ENCODE measurements at regions not wholly inside any gene's neighbourhood (a gene's known extent, or its start where the extent isn't known, plus 50 kb on each side); places are given as distances from the start of the nearest gene placed in this dataset.
"Not testable (repeated sequence)": the region's sequence is repeated elsewhere in the genome, so short reads cannot be mapped to it uniquely, and the experiment has no call there.

DNA sequence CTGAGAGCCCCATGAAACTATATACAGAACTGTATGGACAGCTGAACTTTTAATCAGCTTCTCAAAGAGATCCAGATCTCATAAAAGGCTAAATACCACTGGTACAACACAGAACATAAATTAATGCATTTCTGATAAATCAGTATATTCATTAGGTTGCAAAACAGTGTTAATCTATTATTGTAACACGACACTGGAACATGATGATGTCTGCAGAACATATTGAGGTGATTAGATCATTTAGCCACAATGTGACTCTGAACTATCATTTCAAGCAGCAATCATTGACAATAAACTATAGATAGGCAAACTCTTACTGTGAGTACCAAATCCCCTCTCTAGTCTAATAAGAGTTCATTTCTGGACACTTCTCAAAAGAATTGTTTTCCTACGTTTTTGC, 50.3 kb downstream of the GASK1B start:
- Mint-ChIP-seq H3K4me1 (no peaks in the 10 kb centered on the region), H3K9me3 (no peaks in the 10 kb centered on the region), H3K36me3 (ENCODE audit: low read depth) (no peaks in the 10 kb centered on the region), H3K27ac (no peak overlapping the region), H3K4me3 (no peak overlapping the region), H3K27me3 (no peaks in the 10 kb centered on the region)
- DNase-seq: no peak
- ChIA-PET CTCF (no interaction called here), POLR2A (no interaction called here)

DNA sequence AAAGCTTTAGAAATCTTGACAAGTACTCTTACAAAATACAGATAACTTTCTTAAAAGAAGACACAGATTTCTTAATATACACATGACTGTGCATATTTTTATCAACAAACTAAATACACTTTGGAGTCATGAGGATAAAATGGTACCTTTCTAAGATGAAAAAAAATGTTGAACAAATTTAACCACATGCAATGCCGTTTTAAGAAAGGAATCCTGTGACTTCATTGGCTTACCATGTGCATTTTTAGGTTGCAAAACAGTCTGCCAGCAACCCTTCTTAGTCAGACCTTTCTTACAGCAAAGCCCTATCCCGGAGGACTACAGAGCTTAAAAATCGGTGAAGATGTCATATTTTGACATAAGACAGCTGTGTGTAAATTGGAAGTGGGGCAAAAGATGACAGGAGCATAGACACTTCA, 51.7 kb downstream of the GASK1B start:
- Mint-ChIP-seq H3K4me3 (no peak overlapping the region), H3K4me1 (no peaks in the 10 kb centered on the region), H3K27me3 (no peaks in the 10 kb centered on the region), H3K27ac (no peak overlapping the region), H3K9me3 (no peaks in the 10 kb centered on the region), H3K36me3 (ENCODE audit: low read depth) (no peaks in the 10 kb centered on the region)
- DNase-seq: no peak
- ChIA-PET POLR2A (no interaction called here), CTCF (no interaction called here)

DNA sequence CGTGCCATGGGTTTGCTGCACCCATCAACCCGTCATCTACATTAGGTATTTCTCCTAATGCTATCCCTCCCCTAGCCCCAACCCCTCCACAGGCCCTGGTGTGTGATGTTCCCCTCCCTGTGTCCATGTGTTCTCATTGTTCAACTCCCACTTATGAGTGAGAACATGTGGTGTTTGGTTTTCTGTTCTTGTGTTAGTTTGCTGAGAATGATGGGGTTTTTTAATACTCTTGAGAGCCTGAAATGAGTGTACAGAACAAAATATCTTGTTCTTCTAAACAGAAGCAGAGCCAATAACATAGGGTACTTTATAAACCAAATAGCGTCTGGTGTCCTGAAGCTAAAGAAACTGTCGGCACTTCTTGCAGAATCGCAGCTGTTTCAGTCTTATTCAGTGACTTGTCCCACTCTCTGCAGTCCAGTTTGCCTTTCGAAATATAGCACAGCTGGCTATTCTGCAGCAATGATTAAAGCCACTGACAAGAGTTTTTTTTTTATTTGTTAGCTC, 52.1 kb downstream of the GASK1B start:
- H3K4me1 Mint-ChIP-seq; H3K27ac Mint-ChIP-seq; H3K27me3 Mint-ChIP-seq; H3K4me3 Mint-ChIP-seq; H3K9me3 Mint-ChIP-seq; DNase-seq; H3K36me3 Mint-ChIP-seq (ENCODE audit: low read depth); POLR2A ChIA-PET; CTCF ChIA-PET: not testable (repeated sequence)

DNA sequence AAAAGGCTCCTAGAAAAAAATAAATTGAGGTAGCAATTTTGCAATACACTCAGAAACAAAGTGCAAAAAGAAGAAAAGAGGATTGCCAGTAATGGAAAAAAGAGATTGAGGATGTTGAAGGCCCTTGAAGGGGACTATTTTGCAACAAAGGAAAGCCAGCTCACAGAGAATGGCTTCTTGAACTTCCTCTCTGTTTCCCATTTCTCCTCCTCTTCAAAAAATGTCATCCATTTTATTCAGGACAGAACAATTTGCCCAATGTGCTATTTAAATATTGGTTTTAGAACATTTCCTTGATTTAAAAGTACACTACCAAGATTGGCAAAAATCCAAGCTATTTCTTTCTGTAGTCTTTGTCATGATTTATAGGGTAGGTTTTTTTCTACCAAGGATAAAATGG, 60.2 kb downstream of the GASK1B start:
- Mint-ChIP-seq H3K27me3 (no peaks in the 10 kb centered on the region), H3K9me3 (no peaks in the 10 kb centered on the region), H3K4me1 (no peaks in the 10 kb centered on the region), H3K27ac (no peak overlapping the region), H3K36me3 (ENCODE audit: low read depth) (no peaks in the 10 kb centered on the region), H3K4me3 (no peak overlapping the region)
- ChIA-PET POLR2A (no interaction called here), CTCF (no interaction called here)
- no peak for DNase-seq

DNA sequence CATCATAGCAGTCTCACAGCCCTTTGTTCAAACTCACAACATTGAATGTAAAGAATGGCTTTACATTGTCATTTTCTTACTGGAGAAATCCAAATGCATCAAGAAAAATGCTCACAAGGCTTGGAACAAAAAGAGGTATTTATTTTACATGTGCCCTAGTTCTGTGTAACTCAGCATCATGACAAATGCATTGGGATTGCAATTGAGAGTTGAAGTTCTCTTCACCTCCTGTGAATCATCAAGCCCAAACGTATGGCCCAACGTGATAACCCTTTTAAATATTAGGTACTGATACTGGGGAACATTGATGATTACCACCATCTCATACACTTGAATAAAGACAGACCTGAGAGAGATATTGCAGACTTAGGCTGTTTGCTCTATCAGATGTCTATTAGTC, 61.6 kb downstream of the GASK1B start:
- H3K4me1 Mint-ChIP-seq: no peaks in the 10 kb centered on the region
- H3K27ac Mint-ChIP-seq: no peak overlapping the region
- DNase-seq: no peak
- no peaks in the 10 kb centered on the region for H3K36me3 Mint-ChIP-seq (ENCODE audit: low read depth)
- H3K4me3 Mint-ChIP-seq: no peak overlapping the region
- no peaks in the 10 kb centered on the region for H3K9me3 Mint-ChIP-seq
- CTCF ChIA-PET: no interaction called here
- POLR2A ChIA-PET: no interaction called here
- no peaks in the 10 kb centered on the region for H3K27me3 Mint-ChIP-seq

DNA sequence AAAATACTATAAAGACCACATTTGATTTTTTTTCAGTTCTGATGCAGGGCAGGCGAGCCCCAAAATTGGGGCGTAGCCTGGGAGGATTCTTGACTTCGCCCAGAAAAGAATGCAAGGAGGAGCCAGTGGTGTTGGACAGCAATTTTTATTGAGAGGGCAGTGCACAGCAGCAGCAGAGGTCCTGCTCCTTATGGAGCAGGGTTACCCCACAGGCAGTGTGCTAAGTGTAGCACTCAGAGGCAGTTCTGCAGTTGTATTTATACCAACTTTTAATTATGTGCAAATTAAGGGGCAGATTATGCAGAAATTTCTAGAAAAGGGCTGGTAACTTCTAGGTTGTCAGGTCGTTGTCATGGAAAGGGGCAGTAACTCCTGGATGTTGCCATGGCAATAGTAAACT, 69.9 kb downstream of the GASK1B start:
- Mint-ChIP-seq H3K36me3 (ENCODE audit: low read depth) (no peaks in the 10 kb centered on the region), H3K4me1 (no peaks in the 10 kb centered on the region), H3K27me3 (no peaks in the 10 kb centered on the region), H3K9me3 (no peaks in the 10 kb centered on the region), H3K27ac (no peak overlapping the region), H3K4me3 (no peak overlapping the region)
- ChIA-PET CTCF (no interaction called here), POLR2A (no interaction called here)
- DNase-seq: no peak

DNA sequence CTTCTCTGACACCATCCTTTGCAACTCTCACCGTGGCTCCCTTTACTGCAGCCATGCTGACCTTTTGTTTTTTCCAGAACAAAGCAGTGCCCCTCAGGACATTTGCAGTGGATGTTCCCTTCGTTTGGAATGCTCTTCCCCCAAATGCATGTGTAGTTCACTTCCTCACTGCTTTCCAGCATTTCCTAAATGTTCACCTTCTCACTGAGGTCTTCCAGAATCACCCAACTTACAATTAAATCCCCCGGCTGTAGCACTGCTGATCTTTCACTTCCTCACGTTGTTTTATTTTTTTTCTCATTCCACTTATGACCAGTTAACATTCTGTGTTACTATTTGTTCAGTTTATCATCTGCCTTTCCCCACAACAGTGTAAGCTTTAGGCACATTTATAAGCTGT, 73.1 kb downstream of the GASK1B start:
- ChIA-PET POLR2A (no interaction called here), CTCF (no interaction called here)
- H3K9me3 Mint-ChIP-seq: no peaks in the 10 kb centered on the region

DNA sequence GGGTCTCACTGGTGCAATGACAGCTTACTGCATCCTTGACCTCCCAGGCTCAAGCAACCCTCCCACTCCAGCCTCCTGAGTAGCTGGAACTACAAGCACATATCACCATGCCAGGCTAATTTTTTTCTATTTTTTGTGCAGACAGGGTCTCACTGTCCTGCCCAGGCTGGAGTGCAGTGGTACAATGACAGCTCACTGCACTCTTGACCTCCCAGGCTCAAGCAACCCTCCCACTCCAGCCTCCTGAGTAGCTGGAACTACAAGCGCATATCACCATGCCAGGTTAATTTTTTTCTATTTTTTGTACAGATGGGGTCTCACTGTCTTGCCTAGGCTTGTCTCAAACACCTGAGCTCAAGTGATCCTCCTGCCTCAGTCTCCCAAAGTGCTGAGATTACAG, 74.0 kb downstream of the GASK1B start:
- Mint-ChIP-seq H3K4me1 (no peaks in the 10 kb centered on the region), H3K27me3 (no peaks in the 10 kb centered on the region), H3K4me3 (no peak overlapping the region), H3K27ac (no peak overlapping the region), H3K9me3 (no peaks in the 10 kb centered on the region), H3K36me3 (ENCODE audit: low read depth) (no peaks in the 10 kb centered on the region)
- POLR2A ChIA-PET: no interaction called here
- CTCF ChIA-PET: no interaction called here
- DNase-seq: no peak

More for the DNA sequence above, 73.1 kb downstream of the GASK1B start:
- no peak overlapping the region for H3K4me3 Mint-ChIP-seq
- no peaks in the 10 kb centered on the region for H3K27me3 Mint-ChIP-seq
- H3K36me3 Mint-ChIP-seq (ENCODE audit: low read depth): no peaks in the 10 kb centered on the region
- H3K4me1 Mint-ChIP-seq: no peaks in the 10 kb centered on the region
- no peak overlapping the region for H3K27ac Mint-ChIP-seq
- DNase-seq: no peak

DNA sequence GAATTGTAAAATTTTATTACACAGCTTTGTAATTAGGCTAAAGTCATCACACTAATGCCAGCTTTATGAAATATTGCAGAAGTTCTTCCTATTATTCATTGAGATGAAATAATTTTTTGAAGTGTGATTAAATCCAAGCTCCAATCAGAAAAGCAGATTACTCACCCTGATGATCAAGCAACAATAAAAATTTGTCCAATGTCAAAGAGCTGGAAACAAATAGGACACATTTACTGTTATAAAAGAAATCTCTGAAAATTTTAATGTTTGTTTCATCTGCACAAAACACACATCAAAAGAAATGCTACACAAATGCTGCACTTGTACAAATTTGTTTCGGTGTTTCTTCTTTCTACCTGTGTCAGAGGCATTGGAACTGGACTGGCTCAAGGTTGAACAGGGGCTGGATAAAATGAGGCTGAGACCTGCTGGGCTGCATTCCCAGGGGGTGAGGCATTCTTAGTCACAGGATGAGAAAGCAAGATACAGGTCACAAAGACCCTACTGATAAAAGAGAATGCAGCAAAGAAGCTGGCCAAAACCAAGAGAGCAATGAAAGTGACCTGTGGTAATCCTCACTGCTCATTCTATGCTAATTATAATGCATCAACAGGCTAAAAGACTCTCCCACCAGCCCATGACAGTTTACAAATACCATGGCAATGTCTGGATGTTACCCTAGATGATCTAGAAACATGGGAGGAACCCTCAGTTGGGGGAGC, 78.3 kb downstream of the GASK1B start:
- CTCF ChIA-PET: no interaction called here
- Mint-ChIP-seq H3K4me3 (no peak overlapping the region), H3K27me3 (no peaks in the 10 kb centered on the region), H3K4me1 (no peaks in the 10 kb centered on the region), H3K27ac (no peak overlapping the region), H3K9me3 (peaks cover 3% of the 10 kb centered on the region), H3K36me3 (ENCODE audit: low read depth) (no peaks in the 10 kb centered on the region)
- POLR2A ChIA-PET: no interaction called here
- no peak for DNase-seq

DNA sequence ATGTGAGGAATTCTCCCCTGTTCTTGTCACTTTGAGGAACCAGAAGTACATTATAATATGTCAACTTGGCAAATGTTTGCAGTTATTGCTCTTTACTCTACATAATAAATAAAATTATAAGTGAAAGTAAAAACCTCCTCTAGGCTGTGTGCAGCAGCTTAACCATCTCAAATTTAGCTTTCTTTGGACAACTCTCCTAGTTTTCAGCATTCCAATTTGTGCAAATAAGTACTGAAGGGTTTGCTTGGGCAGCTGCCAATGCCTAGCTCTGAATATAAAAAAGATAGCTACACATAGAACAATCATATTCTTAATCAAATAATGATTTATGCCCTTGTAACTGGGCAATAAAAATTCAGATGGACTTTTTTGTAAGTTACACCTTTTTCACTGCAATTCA, 82.5 kb downstream of the GASK1B start:
- no peak overlapping the region for H3K27ac Mint-ChIP-seq
- H3K36me3 Mint-ChIP-seq (ENCODE audit: low read depth): no peaks in the 10 kb centered on the region
- no peaks in the 10 kb centered on the region for H3K27me3 Mint-ChIP-seq
- H3K4me1 Mint-ChIP-seq: no peaks in the 10 kb centered on the region
- H3K9me3 Mint-ChIP-seq: peaks cover 3% of the 10 kb centered on the region
- CTCF ChIA-PET: no interaction called here
- no peak for DNase-seq
- H3K4me3 Mint-ChIP-seq: no peak overlapping the region
- POLR2A ChIA-PET: no interaction called here

DNA sequence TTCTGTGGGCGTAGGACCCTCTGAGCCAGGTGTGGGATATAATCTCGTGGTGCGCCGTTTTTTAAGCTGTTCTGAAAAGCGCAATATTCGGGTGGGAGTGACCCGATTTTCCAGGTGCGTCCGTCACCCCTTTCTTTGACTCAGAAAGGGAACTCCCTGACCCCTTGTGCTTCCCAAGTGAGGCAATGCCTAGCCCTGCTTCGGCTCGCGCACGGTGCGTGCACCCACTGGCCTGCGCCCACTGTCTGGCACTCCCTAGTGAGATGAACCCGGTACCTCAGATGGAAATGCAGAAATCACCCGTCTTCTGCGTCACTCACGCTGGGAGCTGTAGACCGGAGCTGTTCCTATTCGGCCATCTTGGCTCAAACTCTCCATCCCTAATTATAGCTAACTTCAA, 82.9 kb downstream of the GASK1B start:
- H3K27me3 Mint-ChIP-seq; H3K4me3 Mint-ChIP-seq; H3K4me1 Mint-ChIP-seq; DNase-seq; POLR2A ChIA-PET; H3K27ac Mint-ChIP-seq; H3K36me3 Mint-ChIP-seq (ENCODE audit: low read depth); CTCF ChIA-PET; H3K9me3 Mint-ChIP-seq: not testable (repeated sequence)

DNA sequence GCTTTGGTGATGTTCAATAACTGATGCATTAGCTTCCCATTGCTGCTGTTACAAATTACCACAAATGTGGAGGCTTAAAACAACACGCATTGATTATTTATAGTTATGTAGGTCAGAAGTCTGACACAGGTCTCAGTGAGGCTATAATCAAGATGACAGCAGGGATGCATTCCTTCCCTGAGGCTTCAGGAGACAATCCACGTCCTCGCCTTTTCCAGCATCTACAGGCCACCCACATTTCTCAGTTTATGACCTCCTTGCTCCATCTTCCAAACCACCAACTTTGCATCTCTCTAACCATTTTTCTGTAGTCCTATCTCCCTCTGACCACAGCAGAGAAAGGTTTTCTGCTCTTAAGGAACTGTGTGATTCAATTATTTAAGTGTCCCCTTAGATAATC, 92.5 kb downstream of the GASK1B start:
- no peak overlapping the region for H3K27ac Mint-ChIP-seq
- ChIA-PET POLR2A (no interaction called here), CTCF (no interaction called here)
- H3K9me3 Mint-ChIP-seq: no peaks in the 10 kb centered on the region
- no peak for DNase-seq
- no peak overlapping the region for H3K4me3 Mint-ChIP-seq
- H3K27me3 Mint-ChIP-seq: no peaks in the 10 kb centered on the region
- no peaks in the 10 kb centered on the region for H3K4me1 Mint-ChIP-seq
- H3K36me3 Mint-ChIP-seq (ENCODE audit: low read depth): no peaks in the 10 kb centered on the region

DNA sequence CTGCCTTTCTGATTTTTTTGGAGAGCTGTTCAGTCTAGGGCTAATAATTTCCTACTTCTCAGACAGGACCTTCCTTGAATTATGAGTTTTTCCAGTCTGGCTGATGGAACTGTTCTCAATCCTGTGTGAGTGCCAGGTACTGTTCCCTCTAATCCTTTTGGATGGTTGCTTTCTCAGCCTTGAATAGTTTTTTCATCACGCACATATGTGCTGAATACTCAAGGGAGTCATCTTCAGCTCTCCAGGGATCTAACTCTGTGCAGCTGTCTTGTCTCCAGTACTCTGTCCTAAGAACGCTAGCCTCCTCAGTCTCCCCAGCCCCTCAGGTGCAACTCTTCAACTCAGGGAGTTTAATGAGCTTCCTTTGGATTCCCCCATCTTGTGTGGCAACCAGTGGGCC, 93.2 kb downstream of the GASK1B start:
- Mint-ChIP-seq H3K27ac (no peak overlapping the region), H3K9me3 (no peaks in the 10 kb centered on the region), H3K36me3 (ENCODE audit: low read depth) (no peaks in the 10 kb centered on the region), H3K4me1 (no peaks in the 10 kb centered on the region), H3K27me3 (no peaks in the 10 kb centered on the region), H3K4me3 (no peak overlapping the region)
- no peak for DNase-seq
- POLR2A ChIA-PET: no interaction called here
- CTCF ChIA-PET: no interaction called here

DNA sequence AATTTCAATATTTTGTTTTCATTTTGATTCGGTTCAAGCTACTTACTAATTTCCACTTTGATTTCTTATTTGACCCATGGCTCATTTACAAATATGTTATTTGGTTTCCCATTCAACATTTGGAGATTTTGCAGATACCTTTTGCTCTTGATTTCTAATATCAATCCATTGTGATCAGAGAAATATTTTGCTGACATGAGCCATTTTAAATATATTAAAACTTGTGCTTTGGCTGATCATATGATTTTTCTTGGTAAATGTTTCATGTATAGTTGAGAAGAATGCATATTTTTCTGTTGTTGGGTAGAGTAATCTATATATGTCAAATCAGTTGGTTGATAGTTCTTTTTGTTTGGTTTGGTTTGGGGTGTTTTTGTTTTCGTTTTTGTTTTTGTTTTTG, 95.0 kb downstream of the GASK1B start:
- Mint-ChIP-seq H3K36me3 (ENCODE audit: low read depth) (no peaks in the 10 kb centered on the region), H3K27ac (no peak overlapping the region), H3K27me3 (no peaks in the 10 kb centered on the region), H3K4me3 (no peak overlapping the region), H3K4me1 (no peaks in the 10 kb centered on the region), H3K9me3 (no peaks in the 10 kb centered on the region)
- ChIA-PET POLR2A (no interaction called here), CTCF (no interaction called here)
- no peak for DNase-seq

DNA sequence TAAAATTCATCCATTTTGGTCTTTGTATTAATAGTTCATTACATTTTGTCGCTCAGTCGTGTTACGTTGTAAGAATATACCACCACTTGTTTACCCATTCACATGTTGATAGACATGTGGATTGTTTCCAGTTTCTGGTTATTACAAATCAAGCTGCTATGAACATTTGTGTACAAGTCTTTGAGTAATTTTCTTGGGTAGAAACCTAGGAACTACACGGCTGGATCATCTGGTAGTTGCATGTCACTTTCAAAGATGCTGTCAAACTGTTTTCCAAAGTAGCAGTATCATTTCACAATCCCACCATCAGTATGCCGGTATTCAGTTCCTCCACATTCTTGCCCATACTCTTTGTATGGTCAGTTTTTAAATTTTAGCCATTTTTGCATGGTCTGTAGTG, 98.0 kb downstream of the GASK1B start:
- Mint-ChIP-seq H3K36me3 (ENCODE audit: low read depth) (no peaks in the 10 kb centered on the region), H3K27me3 (no peaks in the 10 kb centered on the region), H3K9me3 (no peaks in the 10 kb centered on the region), H3K4me3 (no peak overlapping the region), H3K27ac (no peak overlapping the region), H3K4me1 (no peaks in the 10 kb centered on the region)
- ChIA-PET CTCF (no interaction called here), POLR2A (no interaction called here)
- DNase-seq: no peak

Data from activated CD4-positive, alpha-beta memory T cell treated with anti-CD3 and anti-CD28 coated beads, Interleukin-2, amount 10 ng/mL, durations not matched to agents 7 days and 5 days (primary cell).